Activated CD4-positive, alpha-beta T cell treated with anti-CD3 and anti-CD28 coated beads for 4 hours (primary cell): ENCODE measurements at regions not wholly inside any gene's neighbourhood (a gene's known extent, or its start where the extent isn't known, plus 50 kb on each side); places are given as distances from the start of the nearest gene placed in this dataset.

Experiments
- DNase-seq, 2 donors: peaks; one replicate each; pipeline ENCODE4 v3.0.0-alpha.2; 2020

DNA sequence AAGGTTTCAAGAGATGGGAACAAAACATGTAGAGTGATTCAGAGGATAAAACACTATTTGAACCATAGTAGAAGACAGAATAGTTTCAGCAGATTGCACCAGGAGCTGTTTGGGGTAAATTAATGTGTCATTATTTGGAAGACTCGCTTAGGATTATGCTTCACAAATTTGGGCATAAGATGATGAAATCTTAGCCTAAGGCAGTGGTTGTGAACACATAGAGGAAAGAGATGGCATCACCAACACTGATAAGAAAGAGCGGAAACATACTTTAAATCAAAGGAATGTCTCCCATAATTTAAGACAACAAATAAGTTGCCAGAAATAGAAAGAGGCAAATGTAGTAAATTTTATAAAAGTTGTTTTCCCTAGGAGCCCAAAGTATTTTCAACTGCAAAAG is 66.1 kb upstream of the TBCA start:
- no peak for DNase-seq

DNA sequence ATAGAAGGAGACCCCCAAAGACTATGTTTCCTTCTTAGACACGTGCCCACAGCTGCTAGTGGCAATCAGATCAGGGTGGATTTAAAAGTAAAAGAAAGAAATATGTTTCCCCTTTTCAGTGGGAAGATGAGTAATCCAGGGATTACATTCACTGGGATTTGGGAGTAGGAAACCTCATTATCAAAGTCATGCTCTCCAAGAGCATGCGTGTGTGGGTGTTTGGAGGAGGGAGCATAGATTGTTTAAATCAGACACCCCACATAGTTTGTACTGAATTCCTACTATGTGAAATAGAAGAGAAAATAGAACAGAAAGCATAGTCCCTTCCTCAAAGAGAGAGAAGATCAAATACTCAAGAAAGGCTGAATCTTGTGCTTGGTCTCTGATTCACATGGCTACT is 65.5 kb upstream of the TBCA start:
- DNase-seq = no peak

DNA sequence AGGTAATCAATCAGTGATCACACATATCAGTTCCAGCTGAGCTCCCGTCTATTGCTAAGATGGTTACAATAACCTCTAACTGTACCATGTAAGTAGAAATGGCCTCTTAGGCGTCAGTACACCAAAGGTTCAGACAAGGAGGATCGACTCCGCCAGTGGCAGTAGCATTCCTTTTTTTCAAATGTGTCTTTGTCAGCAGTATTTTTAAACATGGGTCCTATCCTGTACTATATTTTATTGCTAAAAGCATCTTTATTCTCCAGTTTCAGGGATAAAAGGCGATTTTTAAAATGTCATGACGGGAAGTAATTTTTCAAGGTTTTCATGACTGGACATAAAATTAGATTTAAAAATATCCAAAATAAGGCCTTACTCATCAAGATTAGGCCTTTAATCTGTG is 64.8 kb upstream of the TBCA start:
- no peak for DNase-seq

DNA sequence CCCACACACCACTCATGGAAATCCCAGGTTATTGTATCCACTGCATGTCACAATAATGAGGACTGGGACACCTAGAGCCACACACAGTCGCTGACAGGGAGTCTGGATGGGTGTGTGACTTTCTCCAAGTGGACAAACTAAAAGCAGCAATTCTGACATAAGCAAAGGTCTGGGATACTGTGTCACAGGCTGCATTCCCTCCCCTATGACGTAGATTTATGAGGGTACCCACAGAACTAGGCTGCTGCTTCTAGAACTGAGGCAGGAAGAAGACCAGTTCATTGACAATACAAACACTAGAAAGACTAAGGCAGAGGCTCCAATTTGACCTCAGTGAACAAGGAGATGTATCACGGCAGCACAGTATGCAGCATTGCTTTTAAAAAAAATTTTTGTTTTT is 63.6 kb upstream of the TBCA start:
- no peak for DNase-seq

DNA sequence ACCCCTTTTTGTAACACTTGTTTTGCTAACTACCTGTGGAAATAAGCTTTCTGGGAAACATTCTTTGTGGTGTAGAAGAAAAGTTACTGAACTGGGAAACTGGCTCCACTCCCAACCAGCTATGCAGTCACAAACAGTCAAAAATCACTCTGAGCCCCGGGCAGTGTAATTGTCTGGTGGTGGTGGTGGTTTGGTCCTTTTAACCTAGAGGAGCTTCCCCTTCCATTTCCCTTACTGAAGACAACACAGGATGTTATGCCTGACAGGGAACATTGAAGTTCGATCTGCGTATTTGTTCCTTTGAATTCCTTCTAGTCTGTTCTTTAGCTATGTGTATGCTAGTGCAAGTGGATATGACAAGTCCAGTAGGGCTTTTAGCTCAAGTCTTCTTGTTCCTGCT is 56.8 kb upstream of the TBCA start:
- DNase-seq = no peak

DNA sequence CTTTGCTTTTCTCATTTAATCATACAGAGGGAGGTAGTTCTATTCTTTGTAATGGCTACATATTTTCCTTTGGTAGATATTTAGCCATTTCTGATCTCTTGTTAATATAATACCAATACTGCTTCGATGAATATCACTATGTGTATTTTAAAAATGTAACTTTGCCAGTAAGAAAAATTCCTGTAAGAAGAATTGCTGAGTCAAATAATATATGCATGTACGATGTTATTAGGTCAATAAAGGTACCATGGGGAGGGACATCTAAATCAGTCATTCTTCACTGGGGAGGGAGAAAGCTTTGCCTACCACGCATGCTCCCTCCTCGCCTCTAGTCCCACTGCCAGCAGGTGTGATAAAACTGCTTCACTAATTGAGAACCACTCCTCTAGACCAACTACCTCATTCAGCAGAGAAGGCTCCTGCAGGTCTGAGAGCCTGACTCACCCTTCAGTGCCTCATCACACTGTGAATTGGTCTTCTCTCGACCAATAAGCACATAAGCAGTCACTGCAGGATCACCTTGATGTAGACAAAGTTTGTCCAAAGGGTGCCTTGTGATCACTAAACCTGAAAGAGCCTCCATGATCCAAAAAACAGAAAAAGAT is 56.1 kb upstream of the TBCA start:
- no peak for DNase-seq

DNA sequence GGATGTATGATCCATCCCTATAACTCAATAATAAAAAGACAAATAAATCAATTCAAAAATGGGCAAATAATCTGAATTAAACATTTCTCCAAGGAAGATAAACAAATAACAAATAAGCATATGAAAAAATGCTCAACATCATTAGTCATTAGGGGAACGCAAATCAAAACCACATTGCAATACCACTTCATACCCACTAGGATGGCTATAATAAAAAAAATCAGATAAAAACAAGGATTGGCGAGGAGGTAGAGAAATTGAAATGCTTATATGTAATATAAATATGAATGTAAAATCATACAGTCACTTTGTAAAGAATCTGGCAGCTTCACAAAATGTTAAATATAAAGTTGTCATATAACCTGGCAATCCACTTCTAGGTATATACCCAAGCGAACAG is 52.3 kb upstream of the TBCA start:
- no peak for DNase-seq
